GM12878 (cell line): ENCODE measurements at regions not wholly inside any gene's neighbourhood (a gene's known extent, or its start where the extent isn't known, plus 50 kb on each side); places are given as distances from the start of the nearest gene placed in this dataset.

Experiments
- ATAC-seq: fragments of 200-7000 bp; cut with Tn5 transposase; 3 replicates; pipeline ENCODE4 v1.9.1; 2020; ENCODE audit warnings: mild to moderate bottlenecking, moderate library complexity
- BruUV-seq: library from RNA; stranded (reverse); fragments of 400-500 nt; replicated peaks from 2 replicates; lab custom pipeline; 2021; lab: Mats Ljungman, UMichigan
- CTCF ChIA-PET: fragments of 300-600 bp; sonication (Branson Sonifier 250); formaldehyde crosslinking; extraction: SDS; loops from one replicate; lab custom pipeline; 2021; ENCODE audit warnings: inconsistent platforms; lab: Yijun Ruan, JAX
- POLR2A ChIA-PET: fragments of 350-600 bp; formaldehyde crosslinking; extraction: SDS; loops from one replicate; lab custom pipeline; 2021; ENCODE audit warnings: inconsistent platforms; lab: Charles Lee
- RAD21 ChIA-PET: fragments of 300-600 bp; sonication (Branson Sonifier 250); formaldehyde crosslinking; loops from one replicate; lab custom pipeline; 2023; ENCODE audit warnings: antibody characterized with exemption; ENCODE audit not compliant: unreplicated experiment; lab: Charles Lee
- SMC1A ChIA-PET: fragments of 300-600 bp; sonication (Branson Sonifier 250); formaldehyde crosslinking; loops from one replicate; lab custom pipeline; 2023; ENCODE audit not compliant: unreplicated experiment, uncharacterized antibody; lab: Charles Lee
- DNase-seq: peaks from one replicate; pipeline ENCODE4 v3.0.0-alpha.2; 2011; ENCODE audit warnings: low read depth, low spot score
- FAIRE-seq: peaks from 3 replicates; lab custom pipeline; 2011; peaks lifted over from hg19 to GRCh38; lab: Jason Lieb, UNC
- H2AFZ ChIP-seq: 2 replicates; pipeline ENCODE4 v1.6.0; 2011; ENCODE audit warnings: low read depth, low read length, control low read depth; ENCODE audit not compliant: control insufficient read depth
- H3K27ac ChIP-seq: 2 replicates; pipeline ENCODE4 v1.5.1; 2011; ENCODE audit warnings: control low read depth; ENCODE audit not compliant: control insufficient read depth, insufficient read depth
- H3K27me3 ChIP-seq, 2 experiments: replicated peaks in 1 of 2; 2 replicates each; pipeline versions ENCODE4 v1.6.0 to v1.6.1; 2011; ENCODE audit warnings: low read length in 1 of 2; ENCODE audit not compliant: control insufficient read depth in 2 of 2, insufficient read depth in 2 of 2
- H3K36me3 ChIP-seq, 2 experiments: 2 replicates each; pipeline ENCODE4 v1.5.1; 2011; ENCODE audit warnings: low read length in 1 of 2; ENCODE audit not compliant: control insufficient read depth in 2 of 2, insufficient read depth in 2 of 2
- H3K4me1 ChIP-seq: 2 replicates; pipeline ENCODE4 v1.6.1; 2011; ENCODE audit warnings: mild to moderate bottlenecking, low read length, moderate library complexity, mixed read lengths; ENCODE audit not compliant: control insufficient read depth, insufficient read depth
- H3K4me2 ChIP-seq: 2 replicates; pipeline ENCODE4 v1.6.0; 2011; ENCODE audit warnings: control low read depth; ENCODE audit not compliant: control insufficient read depth, insufficient read depth
- H3K4me3 ChIP-seq: fragments of 200-600 bp; sonication (generic); 2 replicates; pipeline ENCODE4 v1.5.1; 2016
- H3K79me2 ChIP-seq: 2 replicates; pipeline ENCODE4 v1.6.0; 2011; ENCODE audit warnings: low read length; ENCODE audit not compliant: control insufficient read depth, insufficient read depth
- H3K9ac ChIP-seq: 2 replicates; pipeline ENCODE4 v1.8.0; 2011; ENCODE audit warnings: low read length, control low read depth, mixed read lengths; ENCODE audit not compliant: control insufficient read depth, insufficient read depth
- H3K9me3 ChIP-seq: replicated peaks from 3 replicates; pipeline ENCODE4 v1.5.1; 2011; ENCODE audit warnings: mild to moderate bottlenecking, low read length; ENCODE audit not compliant: control insufficient read depth, insufficient read depth
- H4K20me1 ChIP-seq: 2 replicates; pipeline ENCODE4 v1.6.0; 2011; ENCODE audit not compliant: control insufficient read depth, insufficient read depth
- BCL11A ChIP-seq: IDR thresholded peaks from 2 replicates; pipeline ENCODE4 v1.6.1; 2011; ENCODE audit warnings: low read depth, low read length
- BCL3 ChIP-seq: IDR thresholded peaks from 2 replicates; pipeline ENCODE4 v1.6.1; 2011; ENCODE audit warnings: borderline replicate concordance, low read depth, mild to moderate bottlenecking, moderate library complexity, low read length; ENCODE audit not compliant: insufficient read depth, poor library complexity, severe bottlenecking
- FOS ChIP-seq: IDR thresholded peaks from 3 replicates; pipeline ENCODE4 v1.6.1; 2011; ENCODE audit warnings: borderline replicate concordance; ENCODE audit not compliant: insufficient read length; ENCODE audit errors: extremely low read depth
- MEF2A ChIP-seq: IDR thresholded peaks from 2 replicates; pipeline ENCODE4 v1.6.1; 2011; ENCODE audit warnings: low read depth, mild to moderate bottlenecking, low read length, moderate library complexity; ENCODE audit not compliant: insufficient read depth
- POU2F2 ChIP-seq: IDR thresholded peaks from 3 replicates; pipeline ENCODE4 v1.6.1; 2011; ENCODE audit warnings: low read depth, mild to moderate bottlenecking, low read length, borderline replicate concordance
- RAD21 ChIP-seq: IDR thresholded peaks from 2 replicates; pipeline ENCODE4 v1.6.1; 2011; ENCODE audit warnings: mild to moderate bottlenecking, low read depth, low read length, moderate library complexity; ENCODE audit not compliant: insufficient read depth
- SPI1 ChIP-seq: IDR thresholded peaks from 2 replicates; pipeline ENCODE4 v1.6.1; 2011; ENCODE audit warnings: low read depth, mild to moderate bottlenecking, low read length, moderate library complexity, borderline replicate concordance; ENCODE audit not compliant: insufficient read depth
- TCF7 ChIP-seq: IDR thresholded peaks from 2 replicates; pipeline ENCODE4 v1.6.1; 2014; ENCODE audit warnings: antibody characterized with exemption, borderline replicate concordance
- USF2 ChIP-seq: IDR thresholded peaks from 2 replicates; pipeline ENCODE4 v1.6.1; 2011; ENCODE audit warnings: low read depth, low read length, improper control_type of control experiment, borderline replicate concordance
- ZBTB11 ChIP-seq: fragments of 450-650 bp; formaldehyde crosslinking; IDR thresholded peaks from 2 replicates; pipeline ENCODE4 v1.5.0; 2022; ENCODE audit warnings: mild to moderate bottlenecking, missing genetic modification characterization
- WGBS: methylation state at CpG from one replicate; pipeline ENCODE4 v1.1.6; 2016; ENCODE audit warnings: low lambda C conversion rate; ENCODE audit not compliant: insufficient replicate concordance, insufficient coverage; ENCODE audit errors: missing lambda C conversion rate; 5-methylcytosine and 5-hydroxymethylcytosine counted together
- in situ Hi-C: fragments of 300-500 bp; cut with MboI; formaldehyde crosslinking; loops from 9 replicates; pipeline ENCODE4 v1.14.3; 2018; ENCODE audit warnings: mixed read lengths
- intact Hi-C: fragments of 100-400 bp; cut with micrococcal nuclease; formaldehyde crosslinking; loops from one replicate; pipeline ENCODE4 v1.14.2; 2022; ENCODE audit not compliant: unreplicated experiment
- TF ChIP-seq, protein P1 (sequence below): IDR thresholded peaks from 2 replicates; pipeline ENCODE4 v1.6.1; 2012; ENCODE audit warnings: low read depth, low read length, improper control_type of control experiment
- TF ChIP-seq, protein P2 (sequence below): fragments of 150-350 bp; IDR thresholded peaks from 2 replicates; pipeline ENCODE4 v1.6.1; 2016; ENCODE audit warnings: low read depth, low read length

DNA sequence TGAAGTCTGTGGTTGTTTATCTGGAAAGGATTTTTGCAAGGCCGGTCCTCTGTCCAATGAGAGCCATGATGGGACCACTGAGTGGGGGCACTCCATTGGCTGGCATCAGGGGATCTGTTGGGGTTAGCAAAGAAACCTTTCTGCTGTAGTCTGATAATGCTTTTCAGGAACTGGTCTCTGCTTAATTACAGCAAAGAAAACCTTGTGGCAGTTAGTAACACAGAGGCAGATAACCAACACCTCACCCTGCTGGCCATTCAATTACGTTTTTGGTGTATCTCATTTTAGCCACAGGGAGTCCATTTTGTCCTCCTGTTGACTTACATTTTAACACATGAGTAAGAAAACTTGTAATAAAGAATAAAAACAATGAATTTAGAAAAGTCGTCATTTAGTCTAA is 629.3 kb upstream of the MDGA2 start:
- H3K9me3 ChIP-seq, result no peaks in the 10 kb centered on the region
- no peak overlapping the region for H3K27ac ChIP-seq
- no TSS peak for BruUV-seq
- no peaks in the 10 kb centered on the region for H3K79me2 ChIP-seq
- ChIA-PET POLR2A (no interaction called here), RAD21 (no interaction called here), CTCF (no interaction called here), SMC1A (no interaction called here)
- in situ Hi-C loops (no loop called here), intact Hi-C loops (no loop called here)
- no peak for DNase-seq
- H3K4me2 ChIP-seq, result no peak overlapping the region
- H3K36me3 ChIP-seq, result no peaks in the 10 kb centered on the region
- 42% methylated on average over 3 of the region's 3 CpGs for WGBS
- H4K20me1 ChIP-seq, result no peaks in the 10 kb centered on the region
- no peaks in the 10 kb centered on the region for H3K4me1 ChIP-seq
- no peak overlapping the region for H2AFZ ChIP-seq
- no peak overlapping the region for H3K4me3 ChIP-seq
- no peak for ATAC-seq
- H3K9ac ChIP-seq, result no peak overlapping the region
- H3K27me3 ChIP-seq, result no peaks in the 10 kb centered on the region
- no peak for FAIRE-seq
- no peak for TF ChIP-seq BCL11A
- TF ChIP-seq MEF2A, result no peak
- TF ChIP-seq, protein P1, sequence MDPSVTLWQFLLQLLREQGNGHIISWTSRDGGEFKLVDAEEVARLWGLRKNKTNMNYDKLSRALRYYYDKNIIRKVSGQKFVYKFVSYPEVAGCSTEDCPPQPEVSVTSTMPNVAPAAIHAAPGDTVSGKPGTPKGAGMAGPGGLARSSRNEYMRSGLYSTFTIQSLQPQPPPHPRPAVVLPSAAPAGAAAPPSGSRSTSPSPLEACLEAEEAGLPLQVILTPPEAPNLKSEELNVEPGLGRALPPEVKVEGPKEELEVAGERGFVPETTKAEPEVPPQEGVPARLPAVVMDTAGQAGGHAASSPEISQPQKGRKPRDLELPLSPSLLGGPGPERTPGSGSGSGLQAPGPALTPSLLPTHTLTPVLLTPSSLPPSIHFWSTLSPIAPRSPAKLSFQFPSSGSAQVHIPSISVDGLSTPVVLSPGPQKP, result no peak
- no peak for TF ChIP-seq BCL3
- TF ChIP-seq SPI1, result no peak
- TF ChIP-seq TCF7, result no peak
- no peak for TF ChIP-seq ZBTB11 (CRISPR knock-in tag)
- TF ChIP-seq, protein P2, sequence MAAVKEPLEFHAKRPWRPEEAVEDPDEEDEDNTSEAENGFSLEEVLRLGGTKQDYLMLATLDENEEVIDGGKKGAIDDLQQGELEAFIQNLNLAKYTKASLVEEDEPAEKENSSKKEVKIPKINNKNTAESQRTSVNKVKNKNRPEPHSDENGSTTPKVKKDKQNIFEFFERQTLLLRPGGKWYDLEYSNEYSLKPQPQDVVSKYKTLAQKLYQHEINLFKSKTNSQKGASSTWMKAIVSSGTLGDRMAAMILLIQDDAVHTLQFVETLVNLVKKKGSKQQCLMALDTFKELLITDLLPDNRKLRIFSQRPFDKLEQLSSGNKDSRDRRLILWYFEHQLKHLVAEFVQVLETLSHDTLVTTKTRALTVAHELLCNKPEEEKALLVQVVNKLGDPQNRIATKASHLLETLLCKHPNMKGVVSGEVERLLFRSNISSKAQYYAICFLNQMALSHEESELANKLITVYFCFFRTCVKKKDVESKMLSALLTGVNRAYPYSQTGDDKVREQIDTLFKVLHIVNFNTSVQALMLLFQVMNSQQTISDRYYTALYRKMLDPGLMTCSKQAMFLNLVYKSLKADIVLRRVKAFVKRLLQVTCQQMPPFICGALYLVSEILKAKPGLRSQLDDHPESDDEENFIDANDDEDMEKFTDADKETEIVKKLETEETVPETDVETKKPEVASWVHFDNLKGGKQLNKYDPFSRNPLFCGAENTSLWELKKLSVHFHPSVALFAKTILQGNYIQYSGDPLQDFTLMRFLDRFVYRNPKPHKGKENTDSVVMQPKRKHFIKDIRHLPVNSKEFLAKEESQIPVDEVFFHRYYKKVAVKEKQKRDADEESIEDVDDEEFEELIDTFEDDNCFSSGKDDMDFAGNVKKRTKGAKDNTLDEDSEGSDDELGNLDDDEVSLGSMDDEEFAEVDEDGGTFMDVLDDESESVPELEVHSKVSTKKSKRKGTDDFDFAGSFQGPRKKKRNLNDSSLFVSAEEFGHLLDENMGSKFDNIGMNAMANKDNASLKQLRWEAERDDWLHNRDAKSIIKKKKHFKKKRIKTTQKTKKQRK, result no peak
- TF ChIP-seq POU2F2, result no peak
- TF ChIP-seq USF2, result no peak
- no peak for TF ChIP-seq FOS
- no peak for TF ChIP-seq RAD21
